A673 (cell line): ENCODE measurements at regions not wholly inside any gene's neighbourhood (a gene's known extent, or its start where the extent isn't known, plus 50 kb on each side); places are given as distances from the start of the nearest gene placed in this dataset.

ENCODE experiments used
- BruUV-seq: library from RNA; stranded (reverse); fragments of 400-500 nt; replicated peaks from 2 replicates; lab custom pipeline; 2021; lab: Mats Ljungman, UMichigan
- CTCF ChIA-PET: fragments of 300-600 bp; sonication (Branson Sonifier 250); formaldehyde crosslinking; loops from one replicate; lab custom pipeline; 2022; ENCODE audit warnings: antibody characterized with exemption; lab: Charles Lee
- POLR2A ChIA-PET: fragments of 300-600 bp; sonication (Branson Sonifier 250); formaldehyde crosslinking; loops from one replicate; lab custom pipeline; 2022; ENCODE audit warnings: antibody characterized with exemption; ENCODE audit not compliant: low non-redundant PET; lab: Charles Lee
- DNase-seq: peaks from one replicate; pipeline ENCODE4 v3.0.0-alpha.2; 2015; ENCODE audit warnings: low spot score
- H3K27ac ChIP-seq: fragments of 200-600 bp; sonication (generic); 2 replicates; pipeline ENCODE4 v1.5.1; 2016; ENCODE audit warnings: mixed run types, low read depth, mild to moderate bottlenecking, mixed read lengths, antibody characterized with exemption, low read length; ENCODE audit not compliant: poor library complexity, severe bottlenecking
- H3K27me3 ChIP-seq: fragments of 200-600 bp; sonication (generic); replicated peaks from 2 replicates; pipeline ENCODE4 v1.6.1; 2017; ENCODE audit warnings: mixed run types, low read depth, mild to moderate bottlenecking, mixed read lengths, antibody characterized with exemption, low read length; ENCODE audit not compliant: insufficient read depth, poor library complexity
- H3K36me3 ChIP-seq: fragments of 200-600 bp; sonication (generic); 2 replicates; pipeline ENCODE4 v1.6.1; 2016; ENCODE audit warnings: mixed run types, mild to moderate bottlenecking, mixed read lengths, antibody characterized with exemption, low read length; ENCODE audit not compliant: insufficient read depth, poor library complexity, severe bottlenecking
- H3K4me1 ChIP-seq: fragments of 200-600 bp; sonication (generic); 2 replicates; pipeline ENCODE4 v1.6.1; 2017; ENCODE audit warnings: mixed run types, mild to moderate bottlenecking, mixed read lengths, antibody characterized with exemption, low read length; ENCODE audit not compliant: insufficient read depth, poor library complexity, severe bottlenecking
- H3K4me3 ChIP-seq: fragments of 200-600 bp; sonication (generic); 2 replicates; pipeline ENCODE4 v1.5.1; 2016; ENCODE audit warnings: low read depth, mixed run types, mild to moderate bottlenecking, mixed read lengths, low read length; ENCODE audit not compliant: poor library complexity, severe bottlenecking
- H3K9me3 ChIP-seq: fragments of 200-600 bp; sonication (generic); 2 replicates; pipeline ENCODE4 v1.6.1; 2016; ENCODE audit warnings: mixed run types, low read depth, mild to moderate bottlenecking, mixed read lengths, antibody characterized with exemption, low read length; ENCODE audit not compliant: poor library complexity, severe bottlenecking
- EZH2 ChIP-seq: fragments of 200-600 bp; sonication (generic); IDR thresholded peaks from 2 replicates; pipeline ENCODE4 v1.6.1; 2017; ENCODE audit warnings: borderline replicate concordance, low read depth, mild to moderate bottlenecking, mixed read lengths, antibody characterized with exemption, low read length; ENCODE audit not compliant: poor library complexity, severe bottlenecking
- intact Hi-C: fragments of 100-400 bp; cut with micrococcal nuclease; formaldehyde crosslinking; loops from one replicate; pipeline ENCODE4 v1.10.0; 2022; ENCODE audit not compliant: unreplicated experiment
- TF ChIP-seq, protein P1 (sequence below): fragments of 300-800, 200-600 bp; sonication (generic); conservative IDR thresholded peaks from 2 replicates; pipeline ENCODE4 v1.5.1; 2017; ENCODE audit warnings: low read depth, mild to moderate bottlenecking, antibody characterized with exemption, low read length, moderate library complexity, mixed read lengths

DNA sequence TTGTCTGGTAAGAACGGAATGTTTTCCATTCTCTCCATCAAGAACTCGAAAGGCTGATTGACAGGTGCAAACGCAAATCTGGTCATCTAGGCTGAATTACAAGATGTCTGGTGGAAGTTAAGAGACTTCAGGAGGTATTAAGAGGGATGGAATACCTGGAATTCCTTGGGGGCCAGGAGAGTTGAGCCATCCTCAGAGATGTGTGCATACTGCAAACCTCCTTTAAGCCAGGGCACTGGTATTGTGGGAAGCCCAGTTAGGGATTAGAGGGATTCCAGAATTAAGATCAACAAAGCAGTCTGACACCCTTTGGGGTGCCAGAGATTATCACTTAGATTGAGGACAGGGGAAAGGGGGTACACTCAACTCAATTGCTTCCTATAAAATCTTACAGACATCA is 151.4 kb downstream of the VCX3A start:
- intact Hi-C loops: no loop called here
- CTCF ChIA-PET: no interaction called here
- BruUV-seq: no TSS peak

DNA sequence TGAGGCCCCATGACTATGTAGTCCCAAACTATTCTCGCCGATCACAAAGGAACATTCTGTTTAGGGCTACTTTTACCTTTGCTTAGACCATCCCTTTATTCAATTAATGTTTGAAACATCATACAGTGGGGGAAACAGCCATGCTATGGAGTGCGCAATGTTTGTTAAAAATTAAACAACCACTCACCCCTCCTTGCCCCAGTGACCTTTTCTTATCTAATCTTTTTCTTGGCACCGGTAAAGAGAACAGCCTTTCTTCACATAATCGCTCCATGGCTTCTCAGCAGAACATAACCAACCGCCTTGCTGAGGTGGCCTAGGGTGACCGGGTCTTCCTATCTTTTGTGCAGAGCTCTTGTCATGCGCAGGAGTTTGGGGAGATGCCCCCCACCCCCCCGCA is 152.6 kb downstream of the VCX3A start:
- POLR2A ChIA-PET: no interaction called here
- intact Hi-C loops: no loop called here
- Histone ChIP-seq H3K4me3 (no peak overlapping the region), H3K4me1 (no peaks in the 10 kb centered on the region), H3K27ac (no peak overlapping the region), H3K36me3 (no peaks in the 10 kb centered on the region), H3K9me3 (no peaks in the 10 kb centered on the region), H3K27me3 (no peaks in the 10 kb centered on the region)
- no peak for TF ChIP-seq EZH2
- TF ChIP-seq, protein P1, sequence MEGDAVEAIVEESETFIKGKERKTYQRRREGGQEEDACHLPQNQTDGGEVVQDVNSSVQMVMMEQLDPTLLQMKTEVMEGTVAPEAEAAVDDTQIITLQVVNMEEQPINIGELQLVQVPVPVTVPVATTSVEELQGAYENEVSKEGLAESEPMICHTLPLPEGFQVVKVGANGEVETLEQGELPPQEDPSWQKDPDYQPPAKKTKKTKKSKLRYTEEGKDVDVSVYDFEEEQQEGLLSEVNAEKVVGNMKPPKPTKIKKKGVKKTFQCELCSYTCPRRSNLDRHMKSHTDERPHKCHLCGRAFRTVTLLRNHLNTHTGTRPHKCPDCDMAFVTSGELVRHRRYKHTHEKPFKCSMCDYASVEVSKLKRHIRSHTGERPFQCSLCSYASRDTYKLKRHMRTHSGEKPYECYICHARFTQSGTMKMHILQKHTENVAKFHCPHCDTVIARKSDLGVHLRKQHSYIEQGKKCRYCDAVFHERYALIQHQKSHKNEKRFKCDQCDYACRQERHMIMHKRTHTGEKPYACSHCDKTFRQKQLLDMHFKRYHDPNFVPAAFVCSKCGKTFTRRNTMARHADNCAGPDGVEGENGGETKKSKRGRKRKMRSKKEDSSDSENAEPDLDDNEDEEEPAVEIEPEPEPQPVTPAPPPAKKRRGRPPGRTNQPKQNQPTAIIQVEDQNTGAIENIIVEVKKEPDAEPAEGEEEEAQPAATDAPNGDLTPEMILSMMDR: no peak
- no peak for DNase-seq
- CTCF ChIA-PET: no interaction called here
- no TSS peak for BruUV-seq

More for the DNA sequence above, 151.4 kb downstream of the VCX3A start:
- no peak for DNase-seq
- Histone ChIP-seq H3K27me3 (no peaks in the 10 kb centered on the region), H3K4me3 (no peak overlapping the region), H3K27ac (no peak overlapping the region), H3K9me3 (no peaks in the 10 kb centered on the region), H3K4me1 (no peaks in the 10 kb centered on the region), H3K36me3 (no peaks in the 10 kb centered on the region)
- no peak for TF ChIP-seq EZH2
- TF ChIP-seq, protein P1: no peak
- POLR2A ChIA-PET: no interaction called here

GRCh38 chrX:6377103-6377764 is 148.6 kb upstream of the NLGN4X start:
- POLR2A ChIA-PET: no interaction called here
- Histone ChIP-seq H3K4me3 (no peak overlapping the region), H3K27me3 (no peaks in the 10 kb centered on the region), H3K4me1 (no peaks in the 10 kb centered on the region), H3K36me3 (no peaks in the 10 kb centered on the region), H3K27ac (no peak overlapping the region), H3K9me3 (no peaks in the 10 kb centered on the region)
- DNase-seq: no peak
- BruUV-seq: no TSS peak
- intact Hi-C loops: no loop called here
- CTCF ChIA-PET: no interaction called here
- TF ChIP-seq, protein P1: no peak
- TF ChIP-seq EZH2: no peak
